ENCODE measurements at regions not wholly inside any gene's neighbourhood (a gene's known extent, or its start where the extent isn't known, plus 50 kb on each side); places are given as distances from the start of the nearest gene placed in this dataset.

DNA sequence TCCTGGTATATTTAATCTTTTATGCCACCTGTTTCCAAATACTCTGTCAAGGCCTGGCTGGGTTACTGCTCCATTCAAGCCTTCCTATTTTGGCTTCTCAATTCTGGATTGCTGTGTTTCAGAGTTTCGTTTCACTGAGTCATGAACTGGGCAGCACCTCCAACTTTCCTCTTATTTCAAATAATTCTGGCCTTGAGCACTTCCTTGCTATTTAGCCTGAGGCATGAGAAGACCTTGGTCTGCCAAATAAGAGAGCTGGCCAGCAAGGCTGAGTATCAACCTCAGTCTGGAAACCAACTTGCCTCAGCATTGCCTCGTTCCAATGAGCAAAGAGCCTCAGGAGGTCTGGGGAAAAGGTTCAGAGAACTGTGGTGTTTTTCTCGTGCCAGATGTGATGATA is 66.6 kb downstream of the TNFAIP3 start:
- intact Hi-C loops (cut with DNase I): no loop called here
- no peak overlapping the region for H3K4me3 ChIP-seq
- TF ChIP-seq, protein P1, sequence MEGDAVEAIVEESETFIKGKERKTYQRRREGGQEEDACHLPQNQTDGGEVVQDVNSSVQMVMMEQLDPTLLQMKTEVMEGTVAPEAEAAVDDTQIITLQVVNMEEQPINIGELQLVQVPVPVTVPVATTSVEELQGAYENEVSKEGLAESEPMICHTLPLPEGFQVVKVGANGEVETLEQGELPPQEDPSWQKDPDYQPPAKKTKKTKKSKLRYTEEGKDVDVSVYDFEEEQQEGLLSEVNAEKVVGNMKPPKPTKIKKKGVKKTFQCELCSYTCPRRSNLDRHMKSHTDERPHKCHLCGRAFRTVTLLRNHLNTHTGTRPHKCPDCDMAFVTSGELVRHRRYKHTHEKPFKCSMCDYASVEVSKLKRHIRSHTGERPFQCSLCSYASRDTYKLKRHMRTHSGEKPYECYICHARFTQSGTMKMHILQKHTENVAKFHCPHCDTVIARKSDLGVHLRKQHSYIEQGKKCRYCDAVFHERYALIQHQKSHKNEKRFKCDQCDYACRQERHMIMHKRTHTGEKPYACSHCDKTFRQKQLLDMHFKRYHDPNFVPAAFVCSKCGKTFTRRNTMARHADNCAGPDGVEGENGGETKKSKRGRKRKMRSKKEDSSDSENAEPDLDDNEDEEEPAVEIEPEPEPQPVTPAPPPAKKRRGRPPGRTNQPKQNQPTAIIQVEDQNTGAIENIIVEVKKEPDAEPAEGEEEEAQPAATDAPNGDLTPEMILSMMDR (IDR thresholded peaks at IDR 0.05): no peak
- peaks cover 0 to 4% of the 10 kb centered on the region in 2 donors for H3K4me1 ChIP-seq
- H3K36me3 ChIP-seq: no peaks in the 10 kb centered on the region
- peak; percentile 57 for ATAC-seq
- no peaks in the 10 kb centered on the region for H3K27me3 ChIP-seq
- DNase-seq: no peak
- H3K9me3 ChIP-seq: peaks cover 0 to 10% of the 10 kb centered on the region in 2 donors
- H3K27ac ChIP-seq: no peak overlapping the region

- Histone ChIP-seq H3K36me3 (no peaks in the 10 kb centered on the region), H3K27ac (no peak overlapping the region), H3K27me3 (no peaks in the 10 kb centered on the region), H3K4me3 (no peak overlapping the region), H3K4me1 (no peaks in the 10 kb centered on the region), H3K9me3 (peaks cover 0 to 10% of the 10 kb centered on the region in 2 donors)
- ATAC-seq (no peak), DNase-seq (no peak)
- intact Hi-C loops (cut with DNase I): no loop called here
- TF ChIP-seq, protein P1 (IDR thresholded peaks at IDR 0.05): no peak
These were observed 69.7 kb downstream of the TNFAIP3 start for GRCh38 chr6:137936798-137937197.

DNA sequence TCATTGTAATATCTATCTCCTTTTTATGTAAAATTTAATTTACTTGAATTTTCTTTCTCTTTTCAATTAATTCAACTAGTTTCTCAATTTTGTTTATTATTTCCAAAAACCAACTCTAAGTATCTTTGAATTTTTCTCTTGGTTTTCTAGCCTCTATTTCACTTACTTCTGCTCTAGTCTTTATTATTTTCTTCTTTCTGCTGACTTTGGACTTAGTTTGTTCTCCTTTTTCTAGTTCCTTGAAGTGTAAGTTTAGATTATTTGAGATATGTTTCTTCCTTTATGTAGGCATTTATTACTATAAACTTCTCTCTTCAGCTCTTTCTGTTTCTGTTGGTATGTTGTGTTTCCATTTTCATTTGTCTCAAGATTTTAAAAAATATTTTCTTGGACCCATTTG is 70.8 kb downstream of the TNFAIP3 start:
- Histone ChIP-seq H3K9me3 (peaks cover 0 to 10% of the 10 kb centered on the region in 2 donors), H3K27me3 (no peaks in the 10 kb centered on the region), H3K36me3 (no peaks in the 10 kb centered on the region), H3K4me3 (no peak overlapping the region), H3K27ac (no peak overlapping the region), H3K4me1 (no peaks in the 10 kb centered on the region)
- intact Hi-C loops (cut with DNase I): no loop called here
- DNase-seq (no peak), ATAC-seq (no peak)
- TF ChIP-seq, protein P1 (IDR thresholded peaks at IDR 0.05): no peak

- DNase-seq (no peak), ATAC-seq (no peak)
- Histone ChIP-seq H3K27me3 (no peaks in the 10 kb centered on the region), H3K4me3 (no peak overlapping the region), H3K36me3 (no peaks in the 10 kb centered on the region), H3K27ac (no peak overlapping the region), H3K9me3 (peaks cover 0 to 10% of the 10 kb centered on the region in 2 donors), H3K4me1 (no peaks in the 10 kb centered on the region)
- TF ChIP-seq, protein P1 (IDR thresholded peaks at IDR 0.05): no peak
- intact Hi-C loops (cut with DNase I): no loop called here
These were observed 71.8 kb downstream of the TNFAIP3 start for GRCh38 chr6:137938770-137939379.

DNA sequence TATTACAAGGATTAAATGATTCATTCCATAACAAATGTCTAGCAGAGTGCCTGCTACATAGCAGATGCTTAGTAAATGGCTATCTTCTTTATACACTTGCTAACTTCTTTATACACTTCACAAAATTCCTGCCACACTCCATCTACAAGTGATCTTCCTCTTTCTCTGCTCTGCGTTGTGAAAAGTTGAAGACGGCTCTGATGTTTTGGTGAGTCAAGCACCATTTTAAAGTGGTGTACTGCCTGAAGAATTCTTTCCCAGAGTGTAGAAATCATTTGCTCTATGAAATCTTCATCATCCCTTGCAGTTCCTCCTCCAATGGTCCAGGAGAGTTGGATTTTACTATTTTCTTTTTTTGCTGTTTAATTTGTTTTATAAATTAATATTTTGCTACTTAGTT is 74.9 kb downstream of the TNFAIP3 start:
- Histone ChIP-seq H3K27me3 (no peaks in the 10 kb centered on the region), H3K4me1 (peaks cover 0 to 7% of the 10 kb centered on the region in 2 donors), H3K27ac (no peak overlapping the region), H3K9me3 (peaks cover 0 to 3% of the 10 kb centered on the region in 2 donors), H3K36me3 (no peaks in the 10 kb centered on the region), H3K4me3 (no peak overlapping the region)
- intact Hi-C loops (cut with DNase I): loop anchor here in 1 of 2 donors (10.0 kb wide), 1 partner anchor 237 kb away; no protein-coding TSS in a partner anchor
- TF ChIP-seq, protein P1 (IDR thresholded peaks at IDR 0.05): no peak
- ATAC-seq (no peak), DNase-seq (no peak)

Data from left lung (tissue), 4 donors.